Caco-2 (cell line): ENCODE measurements at regions not wholly inside any gene's neighbourhood (a gene's known extent, or its start where the extent isn't known, plus 50 kb on each side); places are given as distances from the start of the nearest gene placed in this dataset.

Experiments used
- BruUV-seq: library from RNA; stranded (reverse); fragments of 400-500 nt; replicated peaks from 2 replicates; lab custom pipeline; 2021; lab: Mats Ljungman, UMichigan
- CTCF ChIA-PET: fragments of 300-600 bp; sonication (Branson Sonifier 250); formaldehyde crosslinking; loops from one replicate; lab custom pipeline; 2022; ENCODE audit warnings: antibody characterized with exemption; lab: Charles Lee
- POLR2A ChIA-PET: fragments of 300-600 bp; sonication (Branson Sonifier 250); formaldehyde crosslinking; loops from one replicate; lab custom pipeline; 2022; ENCODE audit warnings: antibody characterized with exemption; lab: Charles Lee
- DNase-seq, 2 experiments: peaks; one replicate each; pipeline versions ENCODE4 v3.0.0 to v3.0.0-alpha.2; 2020 to 2022
- H3K27me3 ChIP-seq: replicated peaks from 2 replicates; pipeline ENCODE4 v1.6.0; 2011; ENCODE audit warnings: low read length; ENCODE audit not compliant: control insufficient read depth, insufficient read depth
- H3K36me3 ChIP-seq: 2 replicates; pipeline ENCODE4 v1.5.1; 2011; ENCODE audit warnings: low read length; ENCODE audit not compliant: control insufficient read depth, insufficient read depth
- H3K4me1 ChIP-seq: fragments of 250-450 bp; sonication (Bioruptor Pico); 2 replicates; pipeline ENCODE4 v1.5.1; 2020; ENCODE audit warnings: mild to moderate bottlenecking
- H3K4me3 ChIP-seq: 2 replicates; pipeline ENCODE4 v1.5.1; 2011; ENCODE audit warnings: low read depth, mild to moderate bottlenecking, control low read depth, low read length
- H3K9me3 ChIP-seq: fragments of 250-450 bp; sonication (Bioruptor Pico); 2 replicates; pipeline ENCODE4 v1.5.1; 2020; ENCODE audit warnings: mild to moderate bottlenecking, moderate library complexity
- H3K27ac Mint-ChIP-seq: one replicate; pipeline ENCODE4 v1.8.0; 2022; ENCODE audit warnings: mixed read lengths; ENCODE audit not compliant: unreplicated experiment
- H3K27me3 Mint-ChIP-seq: one replicate; pipeline ENCODE4 v1.8.0; 2022; ENCODE audit warnings: mixed read lengths; ENCODE audit not compliant: insufficient read depth, unreplicated experiment
- H3K36me3 Mint-ChIP-seq: one replicate; pipeline ENCODE4 v1.8.0; 2022; ENCODE audit warnings: mild to moderate bottlenecking, mixed read lengths; ENCODE audit not compliant: insufficient read depth, unreplicated experiment
- H3K4me1 Mint-ChIP-seq: one replicate; pipeline ENCODE4 v1.8.0; 2022; ENCODE audit warnings: low read depth, mixed read lengths; ENCODE audit not compliant: unreplicated experiment
- H3K4me3 Mint-ChIP-seq: one replicate; pipeline ENCODE4 v1.8.0; 2022; ENCODE audit warnings: mild to moderate bottlenecking, moderate library complexity, mixed read lengths; ENCODE audit not compliant: unreplicated experiment
- H3K9me3 Mint-ChIP-seq: one replicate; pipeline ENCODE4 v1.8.0; 2022; ENCODE audit warnings: mixed read lengths; ENCODE audit not compliant: unreplicated experiment
- intact Hi-C: fragments of 100-400 bp; cut with micrococcal nuclease; formaldehyde crosslinking; loops from one replicate; pipeline ENCODE4 v1.10.0; 2022; ENCODE audit not compliant: unreplicated experiment
- TF ChIP-seq, protein P1 (sequence below), 2 experiments: fragments of 200-600 bp in 1 of 2; IDR thresholded peaks; 1 replicate in 1 of 2; 2 replicates in 1 of 2; pipeline versions ENCODE4 v1.5.1 to v1.8.0; 2011 to 2022; ENCODE audit warnings: antibody characterized with exemption in 1 of 2, control low read depth in 1 of 2, inconsistent platforms in 1 of 2, low read depth in 1 of 2, low read length in 1 of 2, mild to moderate bottlenecking in 1 of 2, moderate library complexity in 1 of 2; ENCODE audit not compliant: insufficient read depth in 1 of 2, severe bottlenecking in 1 of 2, unreplicated experiment in 1 of 2

DNA sequence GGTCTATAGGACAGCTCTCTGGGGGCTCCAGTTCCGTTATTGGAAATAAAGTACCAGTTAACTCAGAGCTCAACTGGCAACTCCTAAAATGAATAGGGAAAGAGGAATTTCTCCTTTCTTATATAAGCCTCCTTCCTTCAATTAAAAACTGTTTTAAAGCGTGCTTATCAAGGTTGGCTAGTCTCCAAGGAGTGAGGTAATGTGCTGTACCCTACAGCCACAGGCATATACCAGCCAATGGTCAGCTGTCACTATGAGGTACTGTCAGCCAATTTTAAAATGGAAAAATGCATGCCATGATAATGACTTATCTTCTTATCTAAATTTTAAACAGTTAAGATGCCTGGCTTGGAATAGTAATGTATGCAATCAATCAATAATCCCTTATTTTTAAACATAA lies 76.2 kb downstream of the PLCE1 start:
- H3K4me1 Mint-ChIP-seq, result peaks cover 18% of the 10 kb centered on the region
- TF ChIP-seq, protein P1, sequence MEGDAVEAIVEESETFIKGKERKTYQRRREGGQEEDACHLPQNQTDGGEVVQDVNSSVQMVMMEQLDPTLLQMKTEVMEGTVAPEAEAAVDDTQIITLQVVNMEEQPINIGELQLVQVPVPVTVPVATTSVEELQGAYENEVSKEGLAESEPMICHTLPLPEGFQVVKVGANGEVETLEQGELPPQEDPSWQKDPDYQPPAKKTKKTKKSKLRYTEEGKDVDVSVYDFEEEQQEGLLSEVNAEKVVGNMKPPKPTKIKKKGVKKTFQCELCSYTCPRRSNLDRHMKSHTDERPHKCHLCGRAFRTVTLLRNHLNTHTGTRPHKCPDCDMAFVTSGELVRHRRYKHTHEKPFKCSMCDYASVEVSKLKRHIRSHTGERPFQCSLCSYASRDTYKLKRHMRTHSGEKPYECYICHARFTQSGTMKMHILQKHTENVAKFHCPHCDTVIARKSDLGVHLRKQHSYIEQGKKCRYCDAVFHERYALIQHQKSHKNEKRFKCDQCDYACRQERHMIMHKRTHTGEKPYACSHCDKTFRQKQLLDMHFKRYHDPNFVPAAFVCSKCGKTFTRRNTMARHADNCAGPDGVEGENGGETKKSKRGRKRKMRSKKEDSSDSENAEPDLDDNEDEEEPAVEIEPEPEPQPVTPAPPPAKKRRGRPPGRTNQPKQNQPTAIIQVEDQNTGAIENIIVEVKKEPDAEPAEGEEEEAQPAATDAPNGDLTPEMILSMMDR (IDR thresholded peaks at IDR 0.05; ENCODE audit: insufficient read depth in 1 of 2, low read depth in 1 of 2, low read length in 1 of 2, severe bottlenecking in 1 of 2, unreplicated experiment in 1 of 2), result no peak
- DNase-seq, result no peak
- H3K36me3 Mint-ChIP-seq, result no peaks in the 10 kb centered on the region
- no peak overlapping the region for H3K27ac Mint-ChIP-seq
- Histone ChIP-seq H3K36me3 (no peaks in the 10 kb centered on the region), H3K4me3 (no peak overlapping the region), H3K27me3 (no peaks in the 10 kb centered on the region), H3K4me1 (peaks cover 14% of the 10 kb centered on the region), H3K9me3 (no peaks in the 10 kb centered on the region)
- BruUV-seq, result no TSS peak
- no peaks in the 10 kb centered on the region for H3K27me3 Mint-ChIP-seq
- ChIA-PET POLR2A (no interaction called here), CTCF (no interaction called here)
- no peak overlapping the region for H3K4me3 Mint-ChIP-seq
- intact Hi-C loops, result no loop called here
- no peaks in the 10 kb centered on the region for H3K9me3 Mint-ChIP-seq

DNA sequence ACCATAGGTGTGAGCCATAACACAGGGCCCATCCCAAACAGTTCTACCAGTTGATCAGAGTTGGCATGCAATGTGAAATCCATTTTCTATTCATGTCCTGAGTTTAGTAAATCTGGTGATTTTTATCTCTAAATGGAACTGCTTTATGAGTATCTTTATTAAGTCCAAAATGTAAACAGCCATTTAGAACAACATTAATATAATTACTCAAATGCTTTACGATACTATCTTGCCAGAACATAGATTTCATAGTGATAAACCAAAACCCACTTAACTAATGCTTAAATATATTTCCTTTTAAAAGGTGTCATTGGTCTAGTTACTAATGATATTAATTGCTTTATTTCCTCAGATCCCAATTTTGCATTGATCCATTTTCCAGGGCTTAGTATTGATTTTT lies 80.7 kb downstream of the PLCE1 start:
- Histone ChIP-seq H3K4me3 (no peak overlapping the region), H3K27me3 (no peaks in the 10 kb centered on the region), H3K36me3 (no peaks in the 10 kb centered on the region), H3K4me1 (peaks cover 17% of the 10 kb centered on the region), H3K9me3 (no peaks in the 10 kb centered on the region)
- POLR2A ChIA-PET, result no interaction called here
- no TSS peak for BruUV-seq
- Mint-ChIP-seq H3K27me3 (no peaks in the 10 kb centered on the region), H3K36me3 (no peaks in the 10 kb centered on the region), H3K4me3 (no peak overlapping the region), H3K4me1 (peaks cover 15% of the 10 kb centered on the region), H3K27ac (no peak overlapping the region), H3K9me3 (no peaks in the 10 kb centered on the region)
- CTCF ChIA-PET, result no interaction called here
- intact Hi-C loops, result no loop called here
- TF ChIP-seq, protein P1 (IDR thresholded peaks at IDR 0.05; ENCODE audit: insufficient read depth in 1 of 2, low read depth in 1 of 2, low read length in 1 of 2, severe bottlenecking in 1 of 2, unreplicated experiment in 1 of 2), result no peak
- no peak for DNase-seq

DNA sequence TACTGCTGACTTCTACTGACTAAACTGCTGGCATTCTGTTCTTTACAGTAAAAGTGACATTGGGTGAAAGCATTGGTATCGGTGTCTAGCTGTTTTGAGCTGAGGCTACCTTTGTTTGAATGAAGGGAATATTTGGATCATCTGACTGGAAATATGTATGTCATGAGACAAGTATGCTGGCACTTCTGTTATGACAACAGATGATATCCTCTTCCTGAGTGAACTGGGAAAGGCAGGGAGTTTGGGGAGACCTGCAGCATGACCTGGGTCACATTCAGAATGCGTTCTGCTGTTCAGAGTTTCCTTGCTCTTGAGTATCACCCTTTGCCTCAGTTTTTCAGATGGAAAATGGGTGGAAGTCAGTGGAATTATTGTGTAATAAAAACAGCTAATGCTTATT lies 81.8 kb downstream of the PLCE1 start:
- H3K36me3 Mint-ChIP-seq, result no peaks in the 10 kb centered on the region
- CTCF ChIA-PET, result interaction anchor here (1.2 to 1.6 kb wide), 5 partner anchors 44 to 254 kb away, joined by 4 to 17 read pairs (median 4); no protein-coding TSS in a partner anchor

More for the DNA sequence above, 81.8 kb downstream of the PLCE1 start:
- Mint-ChIP-seq H3K4me1 (peaks cover 15% of the 10 kb centered on the region), H3K4me3 (no peak overlapping the region), H3K27me3 (no peaks in the 10 kb centered on the region), H3K9me3 (no peaks in the 10 kb centered on the region), H3K27ac (no peak overlapping the region)
- no peaks in the 10 kb centered on the region for H3K9me3 ChIP-seq
- H3K4me1 ChIP-seq, result peaks cover 17% of the 10 kb centered on the region
- H3K36me3 ChIP-seq, result no peaks in the 10 kb centered on the region
- BruUV-seq, result no TSS peak
- POLR2A ChIA-PET, result interaction anchor here (0.9 kb wide), 1 partner anchor 68 kb away, joined by 3 read pairs; no protein-coding TSS in a partner anchor
- DNase-seq, result no peak
- H3K27me3 ChIP-seq, result no peaks in the 10 kb centered on the region
- intact Hi-C loops, result loop anchor here (5.0 kb wide), 2 partner anchors 137 to 207 kb away; no protein-coding TSS in a partner anchor
- TF ChIP-seq, protein P1 (IDR thresholded peaks at IDR 0.05; ENCODE audit: insufficient read depth in 1 of 2, low read depth in 1 of 2, low read length in 1 of 2, severe bottlenecking in 1 of 2, unreplicated experiment in 1 of 2), result no peak
- H3K4me3 ChIP-seq, result no peak overlapping the region
